Common myeloid progenitor, CD34-positive (primary cell): ENCODE measurements at regions not wholly inside any gene's neighbourhood (a gene's known extent, or its start where the extent isn't known, plus 50 kb on each side); places are given as distances from the start of the nearest gene placed in this dataset.
A peak's percentile ranks its signal among the peaks of the same experiment; 100 is the strongest.

Experiments used
- CTCF ChIA-PET: fragments of 350-600 bp; sonication (Branson Sonifier 250); formaldehyde crosslinking; loops from one replicate; lab custom pipeline; 2021; ENCODE audit warnings: antibody characterized with exemption; lab: Charles Lee
- POLR2A ChIA-PET: fragments of 350-600 bp; sonication (Branson Sonifier 250); formaldehyde crosslinking; loops from one replicate; lab custom pipeline; 2021; ENCODE audit warnings: antibody characterized with exemption; lab: Charles Lee
- DNase-seq, 3 donors: peaks; one replicate each; pipeline versions ENCODE4 v3.0.0 to v3.0.0-alpha.2; 2013
- H3K27ac ChIP-seq, 2 experiments: 1 replicate in 1 of 2; 2 replicates in 1 of 2; pipeline ENCODE4 v1.7.0; 2013; ENCODE audit warnings: inconsistent platforms in 2 of 2, low read length in 2 of 2, mild to moderate bottlenecking in 2 of 2, low read depth in 1 of 2, moderate library complexity in 1 of 2; ENCODE audit not compliant: severe bottlenecking in 2 of 2, insufficient read depth in 1 of 2, poor library complexity in 1 of 2
- H3K27me3 ChIP-seq, 5 experiments: replicated peaks in 2 of 5; 1 replicate in 3 of 5; 2 replicates in 2 of 5; pipeline versions ENCODE4 v1.6.1 to v1.7.0; 2013; ENCODE audit warnings: low read length in 4 of 5, mild to moderate bottlenecking in 2 of 5, moderate library complexity in 2 of 5, inconsistent platforms in 1 of 5; ENCODE audit not compliant: insufficient read depth in 5 of 5, control insufficient read depth in 4 of 5
- H3K36me3 ChIP-seq, 4 experiments: 1 replicate in 2 of 4; 2 replicates in 2 of 4; pipeline versions ENCODE4 v1.6.1 to v1.7.0; 2013; ENCODE audit warnings: low read length in 3 of 4, control low read depth in 1 of 4, mild to moderate bottlenecking in 1 of 4; ENCODE audit not compliant: control insufficient read depth in 4 of 4, insufficient read depth in 4 of 4
- H3K4me1 ChIP-seq, 4 experiments: 1 replicate in 3 of 4; 2 replicates in 1 of 4; pipeline versions ENCODE4 v1.6.1 to v1.7.1; 2013; ENCODE audit warnings: low read length in 3 of 4, mild to moderate bottlenecking in 3 of 4, control low read depth in 1 of 4, inconsistent platforms in 1 of 4, moderate library complexity in 1 of 4; ENCODE audit not compliant: control insufficient read depth in 4 of 4, insufficient read depth in 4 of 4; ENCODE audit errors: control extremely low read depth in 1 of 4
- H3K4me3 ChIP-seq, 7 experiments: 1 replicate in 4 of 7; 2 replicates in 3 of 7; pipeline versions ENCODE4 v1.5.1 to v1.7.0; 2013; ENCODE audit warnings: mild to moderate bottlenecking in 7 of 7, low read length in 6 of 7, moderate library complexity in 6 of 7, inconsistent platforms in 2 of 7, low read depth in 2 of 7, control low read depth in 1 of 7; ENCODE audit not compliant: insufficient read depth in 4 of 7, control insufficient read depth in 1 of 7; ENCODE audit errors: extremely low read depth in 1 of 7
- H3K9me3 ChIP-seq, 5 experiments: 1 replicate in 4 of 5; 2 replicates in 1 of 5; pipeline versions ENCODE4 v1.6.1 to v1.7.1; 2013; ENCODE audit warnings: low read length in 4 of 5, mild to moderate bottlenecking in 2 of 5, inconsistent platforms in 1 of 5, low read depth in 1 of 5, moderate library complexity in 1 of 5; ENCODE audit not compliant: control insufficient read depth in 4 of 5, insufficient read depth in 2 of 5; ENCODE audit errors: control extremely low read depth in 1 of 5
- WGBS: methylation state at CpG from one replicate; pipeline ENCODE4 v1.1.5; 2013; ENCODE audit not compliant: insufficient coverage; 5-methylcytosine and 5-hydroxymethylcytosine counted together

DNA sequence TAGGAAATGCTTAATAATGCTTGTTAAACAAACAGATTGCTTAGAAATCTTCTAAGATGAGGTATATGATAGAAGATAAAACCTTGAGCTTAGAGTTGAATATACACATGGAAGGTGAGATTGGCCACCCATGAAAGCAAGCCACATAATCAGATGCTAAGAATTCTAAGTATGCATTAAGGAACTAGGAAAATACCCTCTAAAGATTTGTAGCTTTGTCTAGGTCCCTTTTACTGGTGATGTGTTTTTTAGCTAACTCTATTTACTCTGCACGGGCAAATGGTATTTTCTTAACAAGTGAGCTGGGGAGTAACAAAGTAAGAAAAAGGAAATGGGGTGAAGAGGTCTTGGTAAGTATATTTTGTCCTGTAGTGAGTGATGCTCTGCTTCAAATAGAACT, 310.3 kb downstream of the OXSM start:
- ChIA-PET CTCF (no interaction called here), POLR2A (no interaction called here)
- no peaks in the 10 kb centered on the region for H3K27me3 ChIP-seq
- H3K4me1 ChIP-seq: no peaks in the 10 kb centered on the region
- no peaks in the 10 kb centered on the region for H3K36me3 ChIP-seq
- no CpG with 5 or more reads among the region's 1 CpG for WGBS
- no peak overlapping the region for H3K4me3 ChIP-seq
- H3K9me3 ChIP-seq: peaks cover 3 to 9% (median 5%) of the 10 kb centered on the region in 5 experiments
- no peak overlapping the region for H3K27ac ChIP-seq
- no peak for DNase-seq

DNA sequence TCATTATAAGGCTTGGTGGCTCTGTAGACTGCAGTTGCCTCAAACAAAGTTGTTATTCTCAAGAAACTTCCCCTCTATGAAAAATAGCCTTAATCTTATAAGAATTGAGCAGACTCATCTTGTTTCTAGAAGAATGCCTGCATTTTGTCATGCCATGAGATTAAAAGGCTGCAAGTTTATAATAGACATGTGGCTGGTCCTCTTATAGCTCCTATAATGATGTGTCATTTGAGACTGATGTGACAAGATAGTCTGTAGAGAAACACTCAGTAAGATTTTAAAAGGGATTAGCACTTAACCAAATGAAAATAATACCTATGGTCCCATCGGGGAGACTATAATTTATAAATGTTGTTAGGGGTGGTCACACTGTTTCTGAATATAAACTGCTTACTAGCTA, 312.5 kb downstream of the OXSM start:
- ChIA-PET CTCF (no interaction called here), POLR2A (no interaction called here)
- peaks cover 0 to 3% (median 0%) of the 10 kb centered on the region in 4 experiments for H3K4me1 ChIP-seq
- no peaks in the 10 kb centered on the region for H3K36me3 ChIP-seq
- no peak for DNase-seq
- H3K27ac ChIP-seq: no peak overlapping the region
- H3K9me3 ChIP-seq: peaks cover 0 to 5% (median 3%) of the 10 kb centered on the region in 5 experiments
- no CpG with 5 or more reads among the region's 1 CpG for WGBS
- H3K27me3 ChIP-seq: no peaks in the 10 kb centered on the region
- H3K4me3 ChIP-seq: no peak overlapping the region

DNA sequence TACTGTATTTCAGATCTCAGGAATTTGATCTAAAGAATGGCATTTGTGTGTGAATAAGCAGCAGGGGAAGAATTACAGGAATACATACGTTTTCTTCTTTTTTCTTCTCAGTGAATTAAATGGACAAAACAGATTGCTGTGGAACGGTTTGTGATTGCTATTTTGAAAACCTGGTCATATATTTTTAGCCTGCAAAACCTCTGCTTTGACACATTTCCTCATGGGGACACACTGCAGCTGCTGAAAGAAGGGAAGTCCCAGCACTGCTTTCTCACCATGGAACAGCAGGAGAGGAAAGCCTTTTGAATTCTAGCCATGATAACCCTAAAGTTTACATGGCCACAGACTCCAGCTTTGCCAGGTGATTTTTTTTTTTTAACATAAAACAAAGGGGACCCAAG, 315.0 kb downstream of the OXSM start:
- Histone ChIP-seq H3K4me1 (peaks cover 0 to 3% (median 0%) of the 10 kb centered on the region in 4 experiments), H3K9me3 (peaks cover 0 to 5% (median 0%) of the 10 kb centered on the region in 5 experiments), H3K27ac (no peak overlapping the region), H3K4me3 (no peak overlapping the region), H3K36me3 (no peaks in the 10 kb centered on the region), H3K27me3 (no peaks in the 10 kb centered on the region)
- no peak for DNase-seq
- CTCF ChIA-PET: no interaction called here
- no CpG with 5 or more reads among the region's 2 CpGs for WGBS
- POLR2A ChIA-PET: no interaction called here

- Histone ChIP-seq H3K27me3 (no peaks in the 10 kb centered on the region), H3K4me3 (no peak overlapping the region), H3K4me1 (peaks cover 0 to 3% (median 0%) of the 10 kb centered on the region in 4 experiments), H3K9me3 (peaks cover 0 to 5% (median 0%) of the 10 kb centered on the region in 5 experiments), H3K27ac (no peak overlapping the region), H3K36me3 (no peaks in the 10 kb centered on the region)
- POLR2A ChIA-PET: no interaction called here
- CTCF ChIA-PET: no interaction called here
- 94% methylated on average over 2 of the region's 4 CpGs for WGBS
- no peak for DNase-seq
Observed at GRCh38 chr3:26105261-26105660, 315.4 kb downstream of the OXSM start.

DNA sequence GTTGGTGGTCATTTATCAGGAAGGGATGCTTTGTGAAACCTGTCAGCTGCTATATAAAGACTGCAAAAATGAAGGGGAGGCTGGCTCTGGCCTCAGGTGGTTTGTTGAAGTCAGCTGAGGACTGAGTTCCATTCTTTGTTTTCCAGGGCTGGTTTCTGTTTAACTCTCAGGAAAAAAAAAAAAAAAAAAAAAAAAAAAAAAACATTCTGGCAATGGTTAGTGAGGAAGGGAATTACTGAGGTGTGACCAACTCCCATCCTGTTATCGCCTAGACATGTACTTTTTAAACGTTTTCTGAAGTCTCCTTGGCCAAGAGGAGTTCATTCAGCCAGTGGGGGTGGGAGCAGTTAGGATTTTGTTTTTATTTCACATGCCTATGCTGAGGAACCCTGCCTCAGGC, 316.3 kb downstream of the OXSM start:
- Histone ChIP-seq H3K36me3 (no peaks in the 10 kb centered on the region), H3K4me3 (no peak overlapping the region), H3K9me3 (peaks cover 0 to 3% (median 0%) of the 10 kb centered on the region in 5 experiments), H3K27ac (no peak overlapping the region), H3K27me3 (no peaks in the 10 kb centered on the region), H3K4me1 (peaks cover 0 to 3% (median 0%) of the 10 kb centered on the region in 4 experiments)
- ChIA-PET POLR2A (no interaction called here), CTCF (no interaction called here)
- WGBS: no CpG with 5 or more reads among the region's 2 CpGs
- DNase-seq: peak in 1 of 3 donors; percentile 0

DNA sequence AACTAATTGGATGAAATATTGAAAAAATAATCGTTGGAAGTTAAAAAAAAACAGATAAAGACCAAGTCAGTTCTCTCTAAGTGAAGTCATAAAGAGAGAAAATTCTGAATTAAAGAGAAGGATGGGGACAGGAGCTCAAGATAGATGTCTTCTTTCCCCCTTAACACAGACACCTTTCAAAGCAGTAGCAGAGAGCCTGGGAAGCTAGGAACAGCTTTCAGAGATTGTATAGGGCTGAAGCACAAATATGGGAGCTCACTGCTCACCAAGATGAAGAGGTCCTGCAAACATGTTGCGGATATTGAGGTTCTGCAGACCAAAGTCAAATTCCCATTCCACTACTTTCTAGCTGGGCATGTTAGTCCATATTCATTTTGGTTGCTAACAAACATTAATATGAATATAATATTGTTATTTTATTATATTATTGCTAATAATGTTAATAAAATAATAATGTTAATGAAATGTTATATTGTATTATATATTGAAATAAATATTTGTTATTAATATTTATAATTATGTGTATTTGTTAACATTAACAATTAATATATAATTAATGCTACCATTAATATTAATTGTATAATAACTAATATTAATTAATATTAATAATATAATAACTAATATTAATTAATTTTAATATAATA, 319.1 kb downstream of the OXSM start:
- no peak overlapping the region for H3K4me3 ChIP-seq
- H3K9me3 ChIP-seq: no peaks in the 10 kb centered on the region
- no peaks in the 10 kb centered on the region for H3K36me3 ChIP-seq
- H3K27me3 ChIP-seq: no peaks in the 10 kb centered on the region
- CTCF ChIA-PET: no interaction called here
- no peak for DNase-seq
- POLR2A ChIA-PET: no interaction called here
- 40% methylated on average over 1 of the region's 2 CpGs for WGBS
- no peak overlapping the region for H3K27ac ChIP-seq
- peaks cover 0 to 3% (median 0%) of the 10 kb centered on the region in 4 experiments for H3K4me1 ChIP-seq

DNA sequence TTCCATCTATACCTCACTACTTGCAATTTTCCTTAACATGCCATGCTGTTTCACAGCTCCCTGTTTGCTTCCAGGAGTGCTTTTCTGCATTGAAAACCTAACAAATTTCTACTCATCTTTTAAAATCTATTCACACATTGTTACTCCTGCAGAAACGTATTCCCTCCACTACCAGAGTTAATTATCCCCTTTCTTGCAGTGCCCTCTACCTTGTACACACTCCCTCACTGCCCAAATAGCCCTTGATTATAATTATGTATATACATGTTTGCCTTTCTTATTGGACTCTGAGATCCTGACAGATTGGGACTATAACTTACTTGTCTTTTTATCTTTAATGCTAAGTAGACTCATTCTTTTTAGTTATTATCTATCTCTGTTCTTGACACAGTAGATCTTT, 325.0 kb downstream of the OXSM start:
- WGBS: 100% methylated on average over 1 of the region's 1 CpG
- H3K4me3 ChIP-seq: no peak overlapping the region
- no peaks in the 10 kb centered on the region for H3K27me3 ChIP-seq
- H3K9me3 ChIP-seq: peaks cover 0 to 11% (median 0%) of the 10 kb centered on the region in 5 experiments
- no peaks in the 10 kb centered on the region for H3K4me1 ChIP-seq
- ChIA-PET CTCF (no interaction called here), POLR2A (no interaction called here)
- no peaks in the 10 kb centered on the region for H3K36me3 ChIP-seq
- no peak overlapping the region for H3K27ac ChIP-seq
- DNase-seq: no peak
